Right lobe of liver (tissue), 6 donors: ENCODE measurements at regions not wholly inside any gene's neighbourhood (a gene's known extent, or its start where the extent isn't known, plus 50 kb on each side); places are given as distances from the start of the nearest gene placed in this dataset.
"Not testable (repeated sequence)": the region's sequence is repeated elsewhere in the genome, so short reads cannot be mapped to it uniquely, and the experiment has no call there.

ENCODE experiments used
- ATAC-seq, 4 donors: fragments of 200-7000 bp; cut with Tn5 transposase; one replicate each; pipeline ENCODE4 v1.9.1; 2020; ENCODE audit warnings: mild to moderate bottlenecking in 4 of 4, moderate library complexity in 4 of 4
- DNase-seq, 3 donors: peaks; one replicate each; pipeline ENCODE4 v3.0.0-alpha.2; 2020
- H3K27ac ChIP-seq, 3 donors: fragments of 200-600 bp; one replicate each; pipeline ENCODE4 v1.8.0; 2022
- H3K27me3 ChIP-seq, 2 donors: fragments of 200-600 bp; one replicate each; pipeline ENCODE4 v1.8.0; 2022
- H3K36me3 ChIP-seq, 4 donors: fragments of 200-600 bp; sonication (generic) in 1 of 4; one replicate each; pipeline versions ENCODE4 v1.5.1 to v1.8.0; 2017 to 2022; ENCODE audit warnings: control low read depth in 1 of 4
- H3K4me1 ChIP-seq, 4 donors: fragments of 200-600 bp; sonication (generic) in 1 of 4; one replicate each; pipeline versions ENCODE4 v1.5.1 to v1.8.0; 2017 to 2022; ENCODE audit warnings: control low read depth in 1 of 4
- H3K4me3 ChIP-seq, 3 donors: fragments of 200-600 bp; one replicate each; pipeline ENCODE4 v1.8.0; 2022
- H3K9me3 ChIP-seq, 4 donors: fragments of 200-600 bp; sonication (generic) in 1 of 4; one replicate each; pipeline versions ENCODE4 v1.5.1 to v1.8.0; 2017 to 2022; ENCODE audit warnings: control low read depth in 1 of 4
- POLR2A ChIP-seq: fragments of 450-650 bp; IDR thresholded peaks from one replicate; pipeline ENCODE4 v1.6.1; 2017; ENCODE audit warnings: antibody characterized with exemption, mild to moderate bottlenecking
- WGBS: methylation state at CpG from one replicate; pipeline ENCODE4 v1.1.6; 2018; ENCODE audit warnings: low coverage, low lambda C conversion rate; ENCODE audit not compliant: insufficient coverage; ENCODE audit errors: missing lambda C conversion rate; 5-methylcytosine and 5-hydroxymethylcytosine counted together
- intact Hi-C, 2 donors: fragments of 100-400 bp; cut with DNase I; formaldehyde crosslinking; loops; one replicate each; pipeline versions ENCODE4 v1.11.2 to v1.14.1; 2022
- TF ChIP-seq, protein P1 (sequence below), 4 donors: fragments of 200-600 bp in 3 of 4; fragments of 450-650 bp in 1 of 4; IDR thresholded peaks; one replicate each; pipeline versions ENCODE4 v1.5.1 to v1.8.0; 2016 to 2022; ENCODE audit warnings: antibody characterized with exemption in 4 of 4, mild to moderate bottlenecking in 2 of 4
- donor health status: DM: no; HTN: yes; CAD: no.
- donor health status: DM: no; HTN: no; CAD: no.
- donor health status: DM: no; HTN: no; CAD: no.
- donor health status: DM: no; HTN: yes; CAD: no.
- donor health status: DM: no; HTN: yes; CAD: no.

DNA sequence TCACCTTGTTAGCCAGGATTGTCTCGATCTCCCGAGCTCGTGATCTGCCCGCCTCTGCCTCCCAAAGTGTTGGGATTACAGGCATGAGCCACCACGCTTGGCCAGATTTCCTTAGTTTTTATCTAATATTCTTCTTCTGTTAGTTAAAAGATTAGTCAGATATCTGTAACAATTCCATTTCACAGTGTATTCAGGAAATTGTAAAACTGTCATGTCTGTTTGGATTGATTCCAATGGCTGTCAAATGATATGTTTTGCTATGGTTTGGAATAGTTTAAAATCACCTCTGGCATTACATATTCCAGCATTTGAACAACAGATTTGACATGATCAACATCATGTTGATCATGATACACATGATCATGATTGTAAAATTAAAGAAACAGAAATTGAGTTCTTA, 193.6 kb upstream of the DAB2 start:
- ATAC-seq (no peak), DNase-seq (no peak)
- Histone ChIP-seq H3K4me1 (no peaks in the 10 kb centered on the region), H3K4me3 (no peak overlapping the region), H3K9me3 (no peaks in the 10 kb centered on the region), H3K27me3 (no peaks in the 10 kb centered on the region), H3K27ac (no peak overlapping the region), H3K36me3 (no peaks in the 10 kb centered on the region)
- WGBS = 98% methylated on average over 5 of the region's 5 CpGs
- TF ChIP-seq, protein P1, sequence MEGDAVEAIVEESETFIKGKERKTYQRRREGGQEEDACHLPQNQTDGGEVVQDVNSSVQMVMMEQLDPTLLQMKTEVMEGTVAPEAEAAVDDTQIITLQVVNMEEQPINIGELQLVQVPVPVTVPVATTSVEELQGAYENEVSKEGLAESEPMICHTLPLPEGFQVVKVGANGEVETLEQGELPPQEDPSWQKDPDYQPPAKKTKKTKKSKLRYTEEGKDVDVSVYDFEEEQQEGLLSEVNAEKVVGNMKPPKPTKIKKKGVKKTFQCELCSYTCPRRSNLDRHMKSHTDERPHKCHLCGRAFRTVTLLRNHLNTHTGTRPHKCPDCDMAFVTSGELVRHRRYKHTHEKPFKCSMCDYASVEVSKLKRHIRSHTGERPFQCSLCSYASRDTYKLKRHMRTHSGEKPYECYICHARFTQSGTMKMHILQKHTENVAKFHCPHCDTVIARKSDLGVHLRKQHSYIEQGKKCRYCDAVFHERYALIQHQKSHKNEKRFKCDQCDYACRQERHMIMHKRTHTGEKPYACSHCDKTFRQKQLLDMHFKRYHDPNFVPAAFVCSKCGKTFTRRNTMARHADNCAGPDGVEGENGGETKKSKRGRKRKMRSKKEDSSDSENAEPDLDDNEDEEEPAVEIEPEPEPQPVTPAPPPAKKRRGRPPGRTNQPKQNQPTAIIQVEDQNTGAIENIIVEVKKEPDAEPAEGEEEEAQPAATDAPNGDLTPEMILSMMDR (IDR thresholded peaks at IDR 0.05) = no peak
- no peak for TF ChIP-seq POLR2A
- intact Hi-C loops = no loop called here

DNA sequence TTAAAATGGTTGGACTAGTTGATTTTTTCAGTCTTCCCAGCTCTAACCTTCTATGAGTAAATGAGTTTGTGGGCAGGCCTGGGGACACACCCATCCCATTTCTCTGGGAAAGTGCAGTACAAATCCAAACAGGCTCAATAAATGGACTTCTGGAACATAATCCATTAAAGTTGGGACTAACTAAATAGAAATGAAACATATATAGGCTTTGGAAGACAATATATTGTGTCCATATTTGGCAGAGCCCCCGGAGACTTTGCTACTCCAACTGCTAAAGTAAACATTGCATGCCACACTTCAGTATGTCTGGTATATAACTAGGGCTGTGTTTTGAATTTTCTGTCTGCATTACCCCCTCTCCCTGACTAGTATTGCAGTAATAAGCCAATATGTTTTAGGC, 191.4 kb upstream of the DAB2 start:
- Histone ChIP-seq H3K36me3 (no peaks in the 10 kb centered on the region), H3K27ac (no peak overlapping the region), H3K27me3 (no peaks in the 10 kb centered on the region), H3K4me1 (no peaks in the 10 kb centered on the region), H3K4me3 (no peak overlapping the region), H3K9me3 (no peaks in the 10 kb centered on the region)
- intact Hi-C loops = no loop called here
- TF ChIP-seq POLR2A = no peak
- TF ChIP-seq, protein P1 (IDR thresholded peaks at IDR 0.05) = no peak
- WGBS = 57% methylated on average over 1 of the region's 1 CpG
- no peak for ATAC-seq
- DNase-seq = no peak

DNA sequence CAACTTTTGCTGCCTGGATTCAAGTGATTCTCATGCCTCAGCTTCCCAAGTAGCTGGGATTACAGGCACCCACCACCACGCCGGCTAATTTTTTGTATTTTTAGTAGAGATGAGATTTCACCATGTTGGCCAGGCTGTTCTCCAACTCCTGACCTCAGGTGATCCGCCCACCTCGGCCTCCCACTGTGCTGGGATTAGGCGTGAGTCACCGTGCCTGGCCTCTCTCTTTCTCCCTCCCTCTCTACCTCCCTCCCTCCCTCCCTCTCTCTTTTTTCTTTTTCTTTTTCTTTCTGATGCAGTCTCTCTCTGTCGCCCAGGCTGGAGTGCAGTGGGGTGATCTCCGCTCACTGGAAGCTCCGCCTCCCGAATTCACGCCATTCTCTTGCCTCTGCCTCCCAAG, 186.3 kb upstream of the DAB2 start:
- intact Hi-C loops, H3K27me3 ChIP-seq, H3K27ac ChIP-seq, ATAC-seq, H3K9me3 ChIP-seq, H3K4me3 ChIP-seq, DNase-seq, H3K36me3 ChIP-seq, H3K4me1 ChIP-seq: not testable (repeated sequence)
- 98% methylated on average over 11 of the region's 11 CpGs for WGBS

DNA sequence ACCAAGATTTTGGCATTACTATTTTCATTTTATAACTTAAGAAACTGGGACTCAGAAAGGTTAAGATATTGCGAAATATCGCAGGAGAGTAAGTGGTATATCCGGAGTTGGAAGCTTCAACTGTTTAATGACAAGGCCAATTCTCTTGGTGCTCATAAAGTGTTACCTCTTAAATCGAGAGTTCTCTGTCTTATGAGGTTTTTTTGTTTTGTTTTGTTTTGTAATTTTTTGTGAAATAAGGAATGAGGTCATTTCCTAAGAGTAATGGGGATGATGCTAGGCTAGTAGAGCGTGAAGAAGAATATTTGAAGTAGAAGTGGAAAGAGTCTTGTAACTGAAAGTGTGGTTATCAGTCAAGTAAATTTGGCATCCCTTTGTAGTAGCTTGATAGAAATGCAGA, 183.2 kb upstream of the DAB2 start:
- no peak for ATAC-seq
- intact Hi-C loops = no loop called here
- no peaks in the 10 kb centered on the region for H3K36me3 ChIP-seq
- no peak overlapping the region for H3K27ac ChIP-seq
- no peaks in the 10 kb centered on the region for H3K27me3 ChIP-seq
- 82% methylated on average over 5 of the region's 5 CpGs for WGBS
- no peaks in the 10 kb centered on the region for H3K4me1 ChIP-seq
- H3K4me3 ChIP-seq = no peak overlapping the region
- TF ChIP-seq, protein P1 (IDR thresholded peaks at IDR 0.05) = no peak
- DNase-seq = no peak
- H3K9me3 ChIP-seq = no peaks in the 10 kb centered on the region

DNA sequence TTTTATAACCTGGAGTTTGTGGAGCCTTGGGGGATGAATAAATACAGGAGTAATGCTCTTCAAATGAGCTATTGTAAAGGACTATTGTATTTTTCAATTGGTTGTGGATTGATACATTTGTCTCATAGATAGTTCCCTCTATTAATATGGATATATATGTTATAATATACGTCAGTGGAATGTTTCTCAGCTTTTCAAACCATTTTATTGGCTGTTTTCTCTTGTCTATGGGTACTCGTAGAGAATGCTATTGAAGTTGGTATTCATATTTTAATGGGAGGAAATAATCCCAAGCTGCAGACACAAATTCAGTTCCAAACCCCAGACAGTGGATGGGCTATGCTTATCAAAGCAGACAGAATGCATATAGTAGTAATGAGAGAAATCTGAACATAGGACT, 181.8 kb upstream of the DAB2 start:
- no peak for TF ChIP-seq POLR2A
- TF ChIP-seq, protein P1 (IDR thresholded peaks at IDR 0.05) = no peak
- intact Hi-C loops = no loop called here
- WGBS = 77% methylated on average over 2 of the region's 2 CpGs

More for the DNA sequence above, 181.8 kb upstream of the DAB2 start:
- H3K36me3 ChIP-seq = no peaks in the 10 kb centered on the region
- no peak overlapping the region for H3K27ac ChIP-seq
- no peak overlapping the region for H3K4me3 ChIP-seq
- no peaks in the 10 kb centered on the region for H3K9me3 ChIP-seq
- no peak for ATAC-seq
- no peaks in the 10 kb centered on the region for H3K27me3 ChIP-seq
- H3K4me1 ChIP-seq = no peaks in the 10 kb centered on the region
- DNase-seq = no peak
